Smooth muscle cell (in vitro differentiated cells): ENCODE measurements at regions not wholly inside any gene's neighbourhood (a gene's known extent, or its start where the extent isn't known, plus 50 kb on each side); places are given as distances from the start of the nearest gene placed in this dataset.

Experiments
- DNase-seq: peaks from one replicate; lab custom pipeline; 2025; ENCODE audit not compliant: unreplicated experiment; lab: John Stamatoyannopoulos, UW
- H2AFZ ChIP-seq: fragments of 200-600 bp; sonication (generic); 2 replicates; pipeline ENCODE4 v1.6.0; 2016; ENCODE audit warnings: antibody characterized with exemption, low read depth, mild to moderate bottlenecking
- H3F3A ChIP-seq: fragments of 200-600 bp; sonication (generic); 2 replicates; pipeline ENCODE4 v1.6.0; 2017; ENCODE audit warnings: antibody characterized with exemption, low read depth
- H3K27ac ChIP-seq: fragments of 200-600 bp; sonication (generic); 2 replicates; pipeline ENCODE4 v1.5.1; 2016; ENCODE audit warnings: low read depth, mild to moderate bottlenecking
- H3K27me3 ChIP-seq: fragments of 200-600 bp; sonication (generic); 2 replicates; pipeline ENCODE4 v1.6.1; 2016; ENCODE audit warnings: low read depth, mild to moderate bottlenecking
- H3K36me3 ChIP-seq: fragments of 200-600 bp; sonication (generic); 2 replicates; pipeline ENCODE4 v1.5.1; 2016; ENCODE audit warnings: low read depth
- H3K4me1 ChIP-seq: fragments of 200-600 bp; sonication (generic); 2 replicates; pipeline ENCODE4 v1.5.1; 2016; ENCODE audit warnings: low read depth
- H3K4me2 ChIP-seq: fragments of 200-600 bp; sonication (generic); 2 replicates; pipeline ENCODE4 v1.6.0; 2016; ENCODE audit warnings: mild to moderate bottlenecking
- H3K4me3 ChIP-seq: fragments of 200-600 bp; sonication (generic); 2 replicates; pipeline ENCODE4 v1.5.1; 2016; ENCODE audit warnings: mild to moderate bottlenecking
- H3K79me2 ChIP-seq: fragments of 200-600 bp; sonication (generic); 2 replicates; pipeline ENCODE4 v1.6.0; 2016; ENCODE audit warnings: low read depth, mild to moderate bottlenecking
- H3K9ac ChIP-seq: fragments of 200-600 bp; sonication (generic); 2 replicates; pipeline ENCODE4 v1.6.0; 2016; ENCODE audit warnings: low read depth
- H3K9me3 ChIP-seq: fragments of 200-600 bp; sonication (generic); replicated peaks from 2 replicates; pipeline ENCODE4 v1.5.1; 2016; ENCODE audit warnings: low read depth
- H4K20me1 ChIP-seq: fragments of 200-600 bp; sonication (generic); 2 replicates; pipeline ENCODE4 v1.6.0; 2016; ENCODE audit warnings: low read depth
- CTCF ChIP-seq: fragments of 200-600 bp; sonication (generic); IDR thresholded peaks from 2 replicates; pipeline ENCODE4 v1.5.1; 2017; ENCODE audit warnings: borderline replicate concordance, mild to moderate bottlenecking, antibody characterized with exemption; ENCODE audit not compliant: insufficient read depth, poor library complexity, severe bottlenecking
- WGBS: methylation state at CpG from one replicate; pipeline ENCODE4 v1.1.7; 2016; ENCODE audit warnings: low lambda C conversion rate; 5-methylcytosine and 5-hydroxymethylcytosine counted together

- no peak overlapping the region for H3K4me3 ChIP-seq
- H3K79me2 ChIP-seq, result no peaks in the 10 kb centered on the region
- no peaks in the 10 kb centered on the region for H3K4me1 ChIP-seq
- no peak for DNase-seq
- 82% methylated on average over 6 of the region's 6 CpGs for WGBS
- H4K20me1 ChIP-seq, result no peaks in the 10 kb centered on the region
- no peak overlapping the region for H3K4me2 ChIP-seq
- no peak overlapping the region for H3K27ac ChIP-seq
- no peaks in the 10 kb centered on the region for H3F3A ChIP-seq
- no peak for TF ChIP-seq CTCF
- H3K9ac ChIP-seq, result no peak overlapping the region
- no peak overlapping the region for H2AFZ ChIP-seq
- no peaks in the 10 kb centered on the region for H3K27me3 ChIP-seq
- H3K36me3 ChIP-seq, result no peaks in the 10 kb centered on the region
- H3K9me3 ChIP-seq, result no peaks in the 10 kb centered on the region
These were observed 205.6 kb upstream of the PFKP start for GRCh38 chr10:2861632-2862210.

GRCh38 chr10:2858452-2858851 is 208.9 kb upstream of the PFKP start:
- H3K4me3 ChIP-seq, result no peak overlapping the region
- 76% methylated on average over 2 of the region's 2 CpGs for WGBS
- H4K20me1 ChIP-seq, result no peaks in the 10 kb centered on the region
- no peak for DNase-seq
- H2AFZ ChIP-seq, result no peak overlapping the region
- no peaks in the 10 kb centered on the region for H3F3A ChIP-seq
- no peak overlapping the region for H3K4me2 ChIP-seq
- peaks cover 10% of the 10 kb centered on the region for H3K27me3 ChIP-seq
- no peaks in the 10 kb centered on the region for H3K4me1 ChIP-seq
- H3K27ac ChIP-seq, result no peak overlapping the region
- no peak for TF ChIP-seq CTCF
- no peaks in the 10 kb centered on the region for H3K36me3 ChIP-seq
- H3K9ac ChIP-seq, result no peak overlapping the region
- no peaks in the 10 kb centered on the region for H3K9me3 ChIP-seq
- no peaks in the 10 kb centered on the region for H3K79me2 ChIP-seq

GRCh38 chr10:2856598-2856997 is 210.8 kb upstream of the PFKP start:
- Histone ChIP-seq H3K4me2 (no peak overlapping the region), H3K9me3 (no peaks in the 10 kb centered on the region), H3K4me3 (no peak overlapping the region), H3K27me3 (peaks cover 10% of the 10 kb centered on the region), H3K79me2 (no peaks in the 10 kb centered on the region), H3K4me1 (no peaks in the 10 kb centered on the region), H3K27ac (no peak overlapping the region), H2AFZ (no peak overlapping the region), H3K36me3 (no peaks in the 10 kb centered on the region), H3K9ac (no peak overlapping the region), H3F3A (no peaks in the 10 kb centered on the region), H4K20me1 (no peaks in the 10 kb centered on the region)
- 72% methylated on average over 6 of the region's 6 CpGs for WGBS
- DNase-seq, result no peak
- no peak for TF ChIP-seq CTCF

GRCh38 chr10:2852574-2853323 is 214.6 kb upstream of the PFKP start:
- DNase-seq, result no peak
- no peak overlapping the region for H3K27ac ChIP-seq
- no peaks in the 10 kb centered on the region for H3K79me2 ChIP-seq
- WGBS, result 63% methylated on average over 2 of the region's 2 CpGs
- no peak overlapping the region for H3K4me3 ChIP-seq
- H3K36me3 ChIP-seq, result no peaks in the 10 kb centered on the region
- no peak overlapping the region for H2AFZ ChIP-seq
- TF ChIP-seq CTCF, result no peak
- peaks cover 10% of the 10 kb centered on the region for H3K27me3 ChIP-seq
- no peaks in the 10 kb centered on the region for H3K4me1 ChIP-seq
- no peak overlapping the region for H3K9ac ChIP-seq
- no peaks in the 10 kb centered on the region for H4K20me1 ChIP-seq
- no peaks in the 10 kb centered on the region for H3K9me3 ChIP-seq
- H3F3A ChIP-seq, result no peaks in the 10 kb centered on the region
- H3K4me2 ChIP-seq, result no peak overlapping the region
